ENCODE measurements at regions not wholly inside any gene's neighbourhood (a gene's known extent, or its start where the extent isn't known, plus 50 kb on each side); places are given as distances from the start of the nearest gene placed in this dataset.

DNA sequence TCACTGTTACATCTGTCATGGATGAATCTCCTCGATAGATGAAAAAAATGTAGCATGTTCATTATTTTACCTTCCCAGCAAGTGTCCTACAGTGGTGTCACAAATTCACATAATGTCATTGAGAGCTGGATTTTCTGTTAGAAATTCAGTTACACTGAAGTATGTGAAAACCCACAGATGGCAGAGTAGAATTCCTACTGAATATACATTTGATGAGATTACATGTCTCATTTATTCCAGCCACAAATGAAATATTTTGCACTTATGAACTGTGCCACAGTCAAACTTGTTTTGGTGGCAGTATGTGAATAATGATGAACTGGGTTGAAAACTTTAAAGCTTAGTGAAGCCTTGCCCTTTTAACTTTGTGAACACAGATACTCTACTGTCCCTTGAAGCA is 301.9 kb upstream of the DPYD start:
- no peak overlapping the region for H3K4me3 ChIP-seq (IDR thresholded peaks at IDR 0.05; ENCODE audit: insufficient read depth, low read depth, low read length)
- H3K79me2 ChIP-seq (ENCODE audit: insufficient read depth, low read depth): no peaks in the 10 kb centered on the region
- H3K27me3 ChIP-seq (ENCODE audit: insufficient read depth, low read depth): no peaks in the 10 kb centered on the region
- H3K27ac ChIP-seq: no peak overlapping the region
- H3K36me3 ChIP-seq (ENCODE audit: insufficient read depth): no peaks in the 10 kb centered on the region
- H3K4me2 ChIP-seq: no peak overlapping the region
- H3K4me1 ChIP-seq (ENCODE audit: low read depth, poor library complexity, severe bottlenecking): no peaks in the 10 kb centered on the region
- H4K20me1 ChIP-seq (ENCODE audit: insufficient read depth): no peaks in the 10 kb centered on the region
- no peak overlapping the region for H2AFZ ChIP-seq (ENCODE audit: low read depth)
- H3K9ac ChIP-seq: no peak overlapping the region
- TF ChIP-seq, protein P1, sequence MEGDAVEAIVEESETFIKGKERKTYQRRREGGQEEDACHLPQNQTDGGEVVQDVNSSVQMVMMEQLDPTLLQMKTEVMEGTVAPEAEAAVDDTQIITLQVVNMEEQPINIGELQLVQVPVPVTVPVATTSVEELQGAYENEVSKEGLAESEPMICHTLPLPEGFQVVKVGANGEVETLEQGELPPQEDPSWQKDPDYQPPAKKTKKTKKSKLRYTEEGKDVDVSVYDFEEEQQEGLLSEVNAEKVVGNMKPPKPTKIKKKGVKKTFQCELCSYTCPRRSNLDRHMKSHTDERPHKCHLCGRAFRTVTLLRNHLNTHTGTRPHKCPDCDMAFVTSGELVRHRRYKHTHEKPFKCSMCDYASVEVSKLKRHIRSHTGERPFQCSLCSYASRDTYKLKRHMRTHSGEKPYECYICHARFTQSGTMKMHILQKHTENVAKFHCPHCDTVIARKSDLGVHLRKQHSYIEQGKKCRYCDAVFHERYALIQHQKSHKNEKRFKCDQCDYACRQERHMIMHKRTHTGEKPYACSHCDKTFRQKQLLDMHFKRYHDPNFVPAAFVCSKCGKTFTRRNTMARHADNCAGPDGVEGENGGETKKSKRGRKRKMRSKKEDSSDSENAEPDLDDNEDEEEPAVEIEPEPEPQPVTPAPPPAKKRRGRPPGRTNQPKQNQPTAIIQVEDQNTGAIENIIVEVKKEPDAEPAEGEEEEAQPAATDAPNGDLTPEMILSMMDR (conservative IDR thresholded peaks at IDR 0.05; ENCODE audit: low read depth, low read length): no peak

DNA sequence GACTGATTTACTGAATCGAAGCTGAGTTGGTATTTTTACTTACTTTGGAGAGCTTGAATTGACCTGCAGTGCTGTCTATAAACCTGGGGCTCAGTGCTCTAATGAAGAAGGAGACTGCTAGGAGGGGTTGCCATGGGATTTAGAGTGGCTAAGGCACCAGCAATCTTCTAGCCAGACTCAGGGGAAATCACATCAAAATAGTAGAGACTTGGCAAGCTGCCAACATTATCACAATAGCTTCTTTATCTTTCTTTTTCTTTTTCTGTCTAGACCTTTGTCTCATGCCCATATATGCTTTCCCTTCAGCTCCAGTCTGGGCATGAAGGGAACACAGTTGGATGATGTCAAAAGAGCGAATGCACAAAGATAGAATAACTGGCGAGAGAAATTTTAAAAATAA is 301.1 kb upstream of the DPYD start:
- H4K20me1 ChIP-seq (ENCODE audit: insufficient read depth): no peaks in the 10 kb centered on the region
- no peak overlapping the region for H3K27ac ChIP-seq
- no peak overlapping the region for H2AFZ ChIP-seq (ENCODE audit: low read depth)
- H3K9ac ChIP-seq: no peak overlapping the region
- H3K79me2 ChIP-seq (ENCODE audit: insufficient read depth, low read depth): no peaks in the 10 kb centered on the region
- H3K4me3 ChIP-seq (IDR thresholded peaks at IDR 0.05; ENCODE audit: insufficient read depth, low read depth, low read length): no peak overlapping the region
- no peaks in the 10 kb centered on the region for H3K4me1 ChIP-seq (ENCODE audit: low read depth, poor library complexity, severe bottlenecking)
- no peak overlapping the region for H3K4me2 ChIP-seq
- TF ChIP-seq, protein P1 (conservative IDR thresholded peaks at IDR 0.05; ENCODE audit: low read depth, low read length): no peak
- H3K27me3 ChIP-seq (ENCODE audit: insufficient read depth, low read depth): no peaks in the 10 kb centered on the region
- no peaks in the 10 kb centered on the region for H3K36me3 ChIP-seq (ENCODE audit: insufficient read depth)

DNA sequence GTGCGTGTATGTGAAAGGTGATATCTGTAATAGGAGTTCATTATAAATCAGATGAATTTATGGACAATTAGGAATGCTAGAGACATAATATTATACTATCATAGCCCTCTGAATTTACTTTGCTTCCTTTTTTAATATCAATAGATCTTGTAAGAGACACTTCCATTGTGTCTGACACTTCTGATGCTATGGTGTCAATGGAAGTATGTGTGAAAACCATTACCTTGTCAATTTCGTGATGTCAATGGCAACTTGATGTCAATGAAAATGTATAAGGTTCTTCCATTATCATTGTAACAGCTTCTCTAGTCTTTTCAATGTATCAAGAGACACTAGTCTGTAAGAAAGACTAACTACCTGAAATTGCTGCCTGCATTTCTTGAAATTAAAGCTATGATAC is 296.8 kb upstream of the DPYD start:
- Histone ChIP-seq H3K9ac (no peak overlapping the region), H3K4me1 (ENCODE audit: low read depth, poor library complexity, severe bottlenecking) (no peaks in the 10 kb centered on the region), H3K4me2 (no peak overlapping the region), H2AFZ (ENCODE audit: low read depth) (no peak overlapping the region), H3K27ac (no peak overlapping the region), H4K20me1 (ENCODE audit: insufficient read depth) (no peaks in the 10 kb centered on the region), H3K4me3 (IDR thresholded peaks at IDR 0.05; ENCODE audit: insufficient read depth, low read depth, low read length) (no peak overlapping the region), H3K27me3 (ENCODE audit: insufficient read depth, low read depth) (no peaks in the 10 kb centered on the region), H3K36me3 (ENCODE audit: insufficient read depth) (no peaks in the 10 kb centered on the region), H3K79me2 (ENCODE audit: insufficient read depth, low read depth) (no peaks in the 10 kb centered on the region)
- TF ChIP-seq, protein P1 (conservative IDR thresholded peaks at IDR 0.05; ENCODE audit: low read depth, low read length): no peak

DNA sequence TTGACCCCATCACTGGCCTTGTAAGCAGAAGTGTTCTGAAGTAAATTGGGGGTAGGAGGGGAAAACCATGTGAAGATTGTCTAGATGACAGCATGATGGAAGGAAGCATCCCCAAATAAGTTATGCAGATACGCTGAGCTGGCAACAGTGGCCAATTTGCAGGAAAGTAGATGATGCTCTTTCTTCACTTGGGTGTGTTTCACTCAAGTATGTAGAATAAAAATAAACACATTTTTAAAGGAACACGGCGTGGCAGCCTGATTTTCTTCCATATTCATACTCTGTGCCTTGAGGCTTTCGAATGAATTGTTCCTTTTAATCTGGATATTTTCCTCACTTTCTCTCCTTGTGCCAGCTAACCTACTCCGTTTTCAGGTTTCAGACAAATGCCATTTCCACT is 295.5 kb upstream of the DPYD start:
- H3K27ac ChIP-seq: no peak overlapping the region
- no peak overlapping the region for H3K4me2 ChIP-seq
- TF ChIP-seq, protein P1 (conservative IDR thresholded peaks at IDR 0.05; ENCODE audit: low read depth, low read length): no peak
- H3K27me3 ChIP-seq (ENCODE audit: insufficient read depth, low read depth): no peaks in the 10 kb centered on the region
- no peak overlapping the region for H2AFZ ChIP-seq (ENCODE audit: low read depth)
- no peaks in the 10 kb centered on the region for H3K36me3 ChIP-seq (ENCODE audit: insufficient read depth)
- no peaks in the 10 kb centered on the region for H3K79me2 ChIP-seq (ENCODE audit: insufficient read depth, low read depth)
- no peak overlapping the region for H3K4me3 ChIP-seq (IDR thresholded peaks at IDR 0.05; ENCODE audit: insufficient read depth, low read depth, low read length)
- no peak overlapping the region for H3K9ac ChIP-seq
- H4K20me1 ChIP-seq (ENCODE audit: insufficient read depth): no peaks in the 10 kb centered on the region
- no peaks in the 10 kb centered on the region for H3K4me1 ChIP-seq (ENCODE audit: low read depth, poor library complexity, severe bottlenecking)

Data from KMS-11 (cell line).